HCT116 (cell line): ENCODE measurements at regions not wholly inside any gene's neighbourhood (a gene's known extent, or its start where the extent isn't known, plus 50 kb on each side); places are given as distances from the start of the nearest gene placed in this dataset.

Experiments
- ATAC-seq: fragments of 200-7000 bp; cut with Tn5 transposase; 2 replicates; pipeline ENCODE4 v1.9.1; 2020; ENCODE audit warnings: mild to moderate bottlenecking, moderate library complexity
- BruUV-seq: library from RNA; stranded (reverse); fragments of 400-500 nt; replicated peaks from 2 replicates; lab custom pipeline; 2021; lab: Mats Ljungman, UMichigan
- CTCF ChIA-PET: fragments of 300-600 bp; sonication (Branson Sonifier 250); formaldehyde crosslinking; loops from one replicate; lab custom pipeline; 2021; ENCODE audit warnings: antibody characterized with exemption; lab: Charles Lee
- POLR2A ChIA-PET: fragments of 300-600, 350-600 bp; sonication (Branson Sonifier 250); formaldehyde crosslinking; loops from one replicate; lab custom pipeline; 2021; ENCODE audit warnings: antibody characterized with exemption; lab: Charles Lee
- RAD21 ChIA-PET, 2 experiments: fragments of 300-600 bp; sonication (Branson Sonifier 250); formaldehyde crosslinking; loops; one replicate each; lab custom pipeline; 2023; ENCODE audit warnings: low total read pairs in 2 of 2; ENCODE audit not compliant: uncharacterized antibody in 2 of 2, unreplicated experiment in 2 of 2, low non-redundant PET in 1 of 2; lab: Charles Lee
- DNase-seq: peaks from one replicate; pipeline ENCODE4 v3.0.0-alpha.2; 2010; ENCODE audit warnings: low read depth, low spot score
- H2AFZ ChIP-seq: fragments of 200-600 bp; shearing (Covaris generic), sonication (generic); 2 replicates; pipeline ENCODE4 v1.6.1; 2017; ENCODE audit warnings: low read depth, mixed run types, mixed read lengths, antibody characterized with exemption, low read length; ENCODE audit not compliant: poor library complexity, severe bottlenecking
- H3K27ac ChIP-seq: 2 replicates; pipeline ENCODE4 v1.5.1; 2012; ENCODE audit warnings: low read depth, low read length
- H3K27me3 ChIP-seq: fragments of 200-600 bp; sonication (generic); 2 replicates; pipeline ENCODE4 v1.6.1; 2016; ENCODE audit warnings: mixed run types, low read length, mixed read lengths; ENCODE audit not compliant: insufficient read depth
- H3K36me3 ChIP-seq, 2 experiments: fragments of 200-500 bp in 1 of 2; fragments of 200-600 bp in 1 of 2; sonication (Bioruptor generic) in 1 of 2; sonication (generic) in 1 of 2; 2 replicates each; pipeline versions ENCODE4 v1.5.1 to v1.6.1; 2014 to 2016; ENCODE audit warnings: low read length in 2 of 2, inconsistent platforms in 1 of 2, mixed read lengths in 1 of 2, mixed run types in 1 of 2; ENCODE audit not compliant: insufficient read depth in 2 of 2, control insufficient read depth in 1 of 2
- H3K4me1 ChIP-seq, 2 experiments: fragments of 200-600 bp in 1 of 2; sonication (generic) in 1 of 2; 2 replicates each; pipeline versions ENCODE4 v1.5.1 to v1.6.1; 2012 to 2017; ENCODE audit warnings: low read length in 2 of 2, inconsistent platforms in 1 of 2, mild to moderate bottlenecking in 1 of 2, mixed read lengths in 1 of 2, mixed run types in 1 of 2, moderate library complexity in 1 of 2; ENCODE audit not compliant: insufficient read depth in 2 of 2, control insufficient read depth in 1 of 2
- H3K4me2 ChIP-seq: fragments of 200-600 bp; sonication (generic); 2 replicates; pipeline ENCODE4 v1.6.1; 2017; ENCODE audit warnings: mixed run types, low read length, mixed read lengths
- H3K4me3 ChIP-seq, 2 experiments: fragments of 200-600 bp in 1 of 2; sonication (generic) in 1 of 2; replicated peaks in 1 of 2; 2 replicates each; pipeline ENCODE4 v1.5.1; 2011 to 2016; ENCODE audit warnings: low read length in 2 of 2, control low read depth in 1 of 2, low read depth in 1 of 2, mild to moderate bottlenecking in 1 of 2, mixed read lengths in 1 of 2, mixed run types in 1 of 2
- H3K79me2 ChIP-seq: fragments of 200-600 bp; sonication (generic); 2 replicates; pipeline ENCODE4 v1.6.1; 2017; ENCODE audit warnings: mild to moderate bottlenecking, mixed run types, low read length, moderate library complexity, mixed read lengths; ENCODE audit not compliant: insufficient read depth
- H3K9ac ChIP-seq: fragments of 200-600 bp; sonication (generic); 2 replicates; pipeline ENCODE4 v1.6.1; 2016; ENCODE audit warnings: low read length, mixed read lengths
- H3K9me2 ChIP-seq: fragments of 200-600 bp; sonication (generic), shearing (Covaris generic); 2 replicates; pipeline ENCODE4 v1.6.1; 2017; ENCODE audit warnings: mixed run types, mild to moderate bottlenecking, moderate library complexity; ENCODE audit not compliant: insufficient read depth
- H3K9me3 ChIP-seq, 2 experiments: fragments of 200-500 bp in 1 of 2; fragments of 200-600 bp in 1 of 2; sonication (Bioruptor generic) in 1 of 2; sonication (generic) in 1 of 2; 2 replicates each; pipeline ENCODE4 v1.6.1; 2014 to 2017; ENCODE audit warnings: low read length in 2 of 2, mixed read lengths in 2 of 2, inconsistent platforms in 1 of 2, low read depth in 1 of 2, mild to moderate bottlenecking in 1 of 2, mixed run types in 1 of 2, moderate library complexity in 1 of 2; ENCODE audit not compliant: control insufficient read depth in 1 of 2, insufficient read depth in 1 of 2
- H4K20me1 ChIP-seq: fragments of 200-600 bp; sonication (generic), shearing (Covaris generic); 2 replicates; pipeline ENCODE4 v1.6.1; 2017; ENCODE audit warnings: mixed run types, mild to moderate bottlenecking, moderate library complexity; ENCODE audit not compliant: insufficient read depth
- ATF3 ChIP-seq: IDR thresholded peaks from 2 replicates; pipeline ENCODE4 v1.6.1; 2012
- CBX3 ChIP-seq: IDR thresholded peaks from 2 replicates; pipeline ENCODE4 v1.6.1; 2012; ENCODE audit warnings: low read depth
- CEBPB ChIP-seq: IDR thresholded peaks from 2 replicates; pipeline ENCODE4 v1.6.1; 2012; ENCODE audit warnings: low read depth
- EGR1 ChIP-seq: IDR thresholded peaks from 2 replicates; pipeline ENCODE4 v1.6.1; 2012; ENCODE audit warnings: low read depth
- ELF1 ChIP-seq: IDR thresholded peaks from 2 replicates; pipeline ENCODE4 v1.6.1; 2012; ENCODE audit warnings: low read depth, borderline replicate concordance
- EZH2 ChIP-seq: fragments of 200-600 bp; sonication (generic); IDR thresholded peaks from 2 replicates; pipeline ENCODE4 v1.6.1; 2017; ENCODE audit warnings: antibody characterized with exemption, mixed run types
- FOSL1 ChIP-seq: IDR thresholded peaks from 2 replicates; pipeline ENCODE4 v1.6.1; 2012; ENCODE audit warnings: low read depth
- MAX ChIP-seq: IDR thresholded peaks from 2 replicates; pipeline ENCODE4 v1.6.1; 2012
- POLR2A ChIP-seq: IDR thresholded peaks from 2 replicates; pipeline ENCODE4 v1.7.0; 2011; ENCODE audit warnings: borderline replicate concordance; ENCODE audit not compliant: insufficient read depth, insufficient read length; ENCODE audit errors: extremely low read depth
- POLR2AphosphoS5 ChIP-seq: IDR thresholded peaks from 2 replicates; pipeline ENCODE4 v1.6.1; 2011; ENCODE audit warnings: mild to moderate bottlenecking, low read depth, low read length, moderate library complexity
- RAD21 ChIP-seq: IDR thresholded peaks from 2 replicates; pipeline ENCODE4 v1.6.1; 2012; ENCODE audit warnings: low read depth, mild to moderate bottlenecking
- REST ChIP-seq: IDR thresholded peaks from 2 replicates; pipeline ENCODE4 v1.6.1; 2012; ENCODE audit warnings: low read depth
- SRF ChIP-seq: IDR thresholded peaks from 2 replicates; pipeline ENCODE4 v1.6.1; 2012; ENCODE audit warnings: low read depth
- TCF7L2 ChIP-seq: IDR thresholded peaks from 2 replicates; pipeline ENCODE4 v1.7.0; 2011; ENCODE audit warnings: borderline replicate concordance, inconsistent platforms; ENCODE audit not compliant: insufficient read depth, insufficient read length; ENCODE audit errors: extremely low read depth
- ZFX ChIP-seq: fragments of 450-650 bp; IDR thresholded peaks from 2 replicates; pipeline ENCODE4 v1.6.1; 2017
- ZNF274 ChIP-seq: fragments of 200-500 bp; sonication (Bioruptor generic); IDR thresholded peaks from 2 replicates; pipeline ENCODE4 v1.6.1; 2014; ENCODE audit warnings: mild to moderate bottlenecking, low read depth, low read length, inconsistent platforms
- intact Hi-C: fragments of 100-400 bp; cut with micrococcal nuclease; formaldehyde crosslinking; loops from 2 replicates; pipeline ENCODE4 v1.10.0; 2022
- TF ChIP-seq, protein P1 (sequence below): IDR thresholded peaks from 2 replicates; pipeline ENCODE4 v1.6.1; 2011; ENCODE audit warnings: mild to moderate bottlenecking, low read length, moderate library complexity; ENCODE audit not compliant: insufficient replicate concordance; ENCODE audit errors: extremely low read depth
- TF ChIP-seq, protein P2 (sequence below), 3 experiments: fragments of 200-600 bp in 1 of 3; sonication (generic) in 1 of 3; IDR thresholded peaks in 2 of 3; conservative IDR thresholded peaks in 1 of 3; 2 replicates each; pipeline ENCODE4 v1.5.1; 2012 to 2017; ENCODE audit warnings: low read depth in 2 of 3, low read length in 2 of 3, antibody characterized with exemption in 1 of 3, borderline replicate concordance in 1 of 3, control low read depth in 1 of 3, mild to moderate bottlenecking in 1 of 3, mixed read lengths in 1 of 3, mixed run types in 1 of 3, moderate library complexity in 1 of 3; ENCODE audit not compliant: insufficient read depth in 1 of 3

DNA sequence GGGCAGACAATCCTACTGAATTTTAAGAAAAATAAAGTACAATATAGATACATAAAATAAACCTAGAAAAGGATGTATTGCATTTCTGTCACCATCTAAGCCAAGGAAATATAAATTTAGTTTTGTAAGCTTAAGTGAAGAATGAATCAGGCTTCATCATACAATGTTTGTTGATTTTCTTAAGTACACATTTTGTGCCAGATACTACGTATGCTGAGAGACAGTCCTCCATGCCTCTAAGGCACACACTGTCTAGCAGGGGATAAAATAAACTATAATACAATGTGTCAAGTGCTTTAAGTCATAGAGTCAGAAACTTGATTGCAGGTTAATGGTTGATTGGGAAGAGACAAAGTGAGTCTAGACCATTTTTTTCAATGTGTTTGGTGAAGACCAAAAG, 465.7 kb downstream of the TBC1D4 start:
- Histone ChIP-seq H3K36me3 (no peaks in the 10 kb centered on the region), H3K27me3 (no peaks in the 10 kb centered on the region), H3K4me2 (no peak overlapping the region), H4K20me1 (no peaks in the 10 kb centered on the region), H2AFZ (no peak overlapping the region), H3K27ac (no peak overlapping the region), H3K9me2 (no peaks in the 10 kb centered on the region), H3K9ac (no peak overlapping the region), H3K4me3 (no peak overlapping the region), H3K4me1 (no peaks in the 10 kb centered on the region), H3K79me2 (no peaks in the 10 kb centered on the region), H3K9me3 (no peaks in the 10 kb centered on the region)
- ChIA-PET CTCF (no interaction called here), RAD21 (no interaction called here), POLR2A (no interaction called here)
- BruUV-seq = no TSS peak
- TF ChIP-seq ATF3 (no peak), SRF (no peak), REST (no peak), RAD21 (no peak), ZFX (no peak), FOSL1 (no peak), EGR1 (no peak), MAX (no peak), POLR2A (no peak), ZNF274 (no peak), POLR2AphosphoS5 (no peak), ELF1 (no peak), CEBPB (no peak), TCF7L2 (no peak), EZH2 (no peak), CBX3 (no peak)
- TF ChIP-seq, protein P1, sequence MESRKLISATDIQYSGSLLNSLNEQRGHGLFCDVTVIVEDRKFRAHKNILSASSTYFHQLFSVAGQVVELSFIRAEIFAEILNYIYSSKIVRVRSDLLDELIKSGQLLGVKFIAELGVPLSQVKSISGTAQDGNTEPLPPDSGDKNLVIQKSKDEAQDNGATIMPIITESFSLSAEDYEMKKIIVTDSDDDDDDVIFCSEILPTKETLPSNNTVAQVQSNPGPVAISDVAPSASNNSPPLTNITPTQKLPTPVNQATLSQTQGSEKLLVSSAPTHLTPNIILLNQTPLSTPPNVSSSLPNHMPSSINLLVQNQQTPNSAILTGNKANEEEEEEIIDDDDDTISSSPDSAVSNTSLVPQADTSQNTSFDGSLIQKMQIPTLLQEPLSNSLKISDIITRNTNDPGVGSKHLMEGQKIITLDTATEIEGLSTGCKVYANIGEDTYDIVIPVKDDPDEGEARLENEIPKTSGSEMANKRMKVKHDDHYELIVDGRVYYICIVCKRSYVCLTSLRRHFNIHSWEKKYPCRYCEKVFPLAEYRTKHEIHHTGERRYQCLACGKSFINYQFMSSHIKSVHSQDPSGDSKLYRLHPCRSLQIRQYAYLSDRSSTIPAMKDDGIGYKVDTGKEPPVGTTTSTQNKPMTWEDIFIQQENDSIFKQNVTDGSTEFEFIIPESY = no peak
- TF ChIP-seq, protein P2, sequence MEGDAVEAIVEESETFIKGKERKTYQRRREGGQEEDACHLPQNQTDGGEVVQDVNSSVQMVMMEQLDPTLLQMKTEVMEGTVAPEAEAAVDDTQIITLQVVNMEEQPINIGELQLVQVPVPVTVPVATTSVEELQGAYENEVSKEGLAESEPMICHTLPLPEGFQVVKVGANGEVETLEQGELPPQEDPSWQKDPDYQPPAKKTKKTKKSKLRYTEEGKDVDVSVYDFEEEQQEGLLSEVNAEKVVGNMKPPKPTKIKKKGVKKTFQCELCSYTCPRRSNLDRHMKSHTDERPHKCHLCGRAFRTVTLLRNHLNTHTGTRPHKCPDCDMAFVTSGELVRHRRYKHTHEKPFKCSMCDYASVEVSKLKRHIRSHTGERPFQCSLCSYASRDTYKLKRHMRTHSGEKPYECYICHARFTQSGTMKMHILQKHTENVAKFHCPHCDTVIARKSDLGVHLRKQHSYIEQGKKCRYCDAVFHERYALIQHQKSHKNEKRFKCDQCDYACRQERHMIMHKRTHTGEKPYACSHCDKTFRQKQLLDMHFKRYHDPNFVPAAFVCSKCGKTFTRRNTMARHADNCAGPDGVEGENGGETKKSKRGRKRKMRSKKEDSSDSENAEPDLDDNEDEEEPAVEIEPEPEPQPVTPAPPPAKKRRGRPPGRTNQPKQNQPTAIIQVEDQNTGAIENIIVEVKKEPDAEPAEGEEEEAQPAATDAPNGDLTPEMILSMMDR (IDR thresholded peaks at IDR 0.05 in 2 of 3, conservative IDR thresholded peaks at IDR 0.05 in 1 of 3; ENCODE audit: borderline replicate concordance in 1 of 3, insufficient read depth in 1 of 3, low read depth in 2 of 3, low read length in 2 of 3) = no peak
- intact Hi-C loops = no loop called here
- DNase-seq (no peak), ATAC-seq (no peak)
